HUES64 (cell line): ENCODE measurements at regions not wholly inside any gene's neighbourhood (a gene's known extent, or its start where the extent isn't known, plus 50 kb on each side); places are given as distances from the start of the nearest gene placed in this dataset.

ENCODE experiments used
- H3K27ac ChIP-seq: 2 replicates; pipeline ENCODE4 v1.7.0; 2013; ENCODE audit warnings: low read depth, low read length, inconsistent platforms
- H3K27me3 ChIP-seq: 2 replicates; pipeline ENCODE4 v1.6.1; 2013; ENCODE audit warnings: mild to moderate bottlenecking, low read length; ENCODE audit not compliant: insufficient read depth
- H3K36me3 ChIP-seq: 2 replicates; pipeline ENCODE4 v1.6.1; 2013; ENCODE audit warnings: mild to moderate bottlenecking, low read length; ENCODE audit not compliant: insufficient read depth
- H3K4me1 ChIP-seq: 2 replicates; pipeline ENCODE4 v1.6.1; 2013; ENCODE audit warnings: mild to moderate bottlenecking, low read length, moderate library complexity; ENCODE audit not compliant: insufficient read depth
- H3K4me3 ChIP-seq: 2 replicates; pipeline ENCODE4 v1.5.1; 2013; ENCODE audit warnings: mild to moderate bottlenecking, low read length, moderate library complexity
- H3K9ac ChIP-seq: 2 replicates; pipeline ENCODE4 v1.6.1; 2013; ENCODE audit warnings: mild to moderate bottlenecking, low read depth, low read length
- H3K9me3 ChIP-seq: 2 replicates; pipeline ENCODE4 v1.6.1; 2013; ENCODE audit warnings: low read depth, low read length; ENCODE audit not compliant: insufficient read depth
- WGBS: fragments of 150-250, 120-280 bp; methylation state at CpG from one replicate; pipeline ENCODE4 v1.1.7; 2013; ENCODE audit warnings: missing lambda C conversion rate; 5-methylcytosine and 5-hydroxymethylcytosine counted together

DNA sequence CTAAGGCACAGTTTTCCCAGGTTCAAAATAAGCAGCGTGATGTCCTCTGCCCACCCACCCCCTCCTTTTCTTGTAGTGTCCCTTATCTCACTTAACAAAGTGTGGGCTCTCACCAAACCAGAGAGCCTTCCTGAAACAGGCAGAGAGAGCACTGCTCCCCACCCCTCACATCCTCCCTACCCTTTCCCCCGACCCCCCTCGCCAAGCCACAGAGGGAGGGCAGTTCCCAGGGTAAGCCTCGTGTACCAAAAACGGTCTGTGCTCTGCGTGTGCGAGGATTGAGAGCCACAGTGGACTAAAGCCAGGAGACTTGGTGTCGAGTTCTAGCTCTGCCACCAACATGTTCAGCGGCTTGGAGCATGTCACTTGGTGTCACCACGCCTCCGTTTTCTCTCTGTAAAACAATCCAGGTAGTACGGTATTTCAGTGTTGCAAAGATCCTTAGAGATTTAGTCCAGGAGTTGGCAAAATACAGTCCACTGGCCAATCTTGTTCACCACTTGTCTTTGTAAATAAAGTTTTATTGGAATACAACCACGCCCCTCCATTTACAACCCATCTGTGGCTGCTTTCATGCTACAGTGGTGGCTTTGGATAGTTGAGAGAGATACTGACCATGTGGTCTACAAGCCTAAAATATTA, 249.9 kb downstream of the OPA1 start:
- no peaks in the 10 kb centered on the region for H3K27me3 ChIP-seq
- no peak overlapping the region for H3K9ac ChIP-seq
- no peaks in the 10 kb centered on the region for H3K4me1 ChIP-seq
- H3K4me3 ChIP-seq: no peak overlapping the region
- H3K36me3 ChIP-seq: no peaks in the 10 kb centered on the region
- no peaks in the 10 kb centered on the region for H3K9me3 ChIP-seq
- 90% methylated on average over 13 of the region's 13 CpGs for WGBS
- no peak overlapping the region for H3K27ac ChIP-seq

DNA sequence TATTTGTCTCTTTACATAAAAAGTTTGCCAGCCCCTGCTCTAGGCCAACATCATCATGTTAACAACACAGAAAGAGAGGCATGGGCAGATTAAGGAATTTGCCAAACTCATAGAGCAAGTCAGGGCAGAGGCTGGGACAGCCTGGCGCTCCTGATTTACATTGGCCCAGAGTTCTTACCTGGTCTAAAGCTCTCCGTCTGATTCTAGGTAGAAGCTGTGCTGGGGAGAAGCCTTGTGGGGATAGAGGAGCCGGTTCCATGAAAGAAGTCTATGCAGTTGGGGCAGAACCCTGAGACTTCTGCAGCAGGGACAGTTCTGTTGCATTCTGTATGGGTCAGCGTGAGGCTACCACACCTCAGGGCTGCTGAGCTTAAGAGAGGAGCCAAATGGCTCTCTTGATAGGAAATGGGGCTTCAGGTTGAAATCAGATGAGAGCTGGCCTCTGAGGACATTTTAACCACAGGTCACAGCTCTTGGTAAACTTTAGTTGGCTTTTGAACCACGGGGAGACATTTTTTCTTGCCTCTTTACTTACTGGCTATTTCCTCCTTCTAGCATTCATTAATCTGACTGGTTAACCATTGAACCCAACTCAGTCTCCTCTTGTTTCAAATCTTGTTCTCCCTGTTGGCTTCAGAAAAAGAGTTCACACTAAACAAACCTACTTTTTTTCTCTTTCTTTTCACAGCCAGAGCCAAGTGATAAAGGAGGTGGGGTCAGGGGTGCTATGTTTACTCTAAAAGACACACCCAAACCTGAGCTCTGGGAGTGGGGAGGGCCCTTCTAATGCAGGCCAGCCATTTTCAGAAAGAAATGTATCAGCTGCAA, 250.7 kb downstream of the OPA1 start:
- no peaks in the 10 kb centered on the region for H3K9me3 ChIP-seq
- no peaks in the 10 kb centered on the region for H3K4me1 ChIP-seq
- no peak overlapping the region for H3K9ac ChIP-seq
- no peak overlapping the region for H3K27ac ChIP-seq
- no peaks in the 10 kb centered on the region for H3K27me3 ChIP-seq
- no peaks in the 10 kb centered on the region for H3K36me3 ChIP-seq
- WGBS: 88% methylated on average over 5 of the region's 5 CpGs
- H3K4me3 ChIP-seq: no peak overlapping the region

DNA sequence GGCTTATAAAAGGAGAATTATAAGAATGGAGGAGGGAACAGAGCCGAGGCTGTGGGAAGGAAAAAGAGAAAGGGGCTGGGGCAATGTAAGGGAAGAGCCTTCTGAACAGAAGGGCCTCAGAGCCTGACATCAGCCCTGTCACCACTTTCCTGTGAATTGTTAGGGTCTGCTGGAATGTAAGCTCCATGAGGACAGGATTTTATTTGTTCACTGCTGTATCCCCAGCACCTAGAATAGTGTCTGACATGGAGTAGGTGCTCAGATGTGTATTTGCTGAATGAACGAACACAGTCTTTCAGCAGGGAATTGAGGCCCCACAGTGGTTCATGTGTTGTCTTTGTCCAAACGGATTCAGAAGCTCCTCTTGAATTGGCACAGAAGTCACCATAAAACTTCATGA, 251.5 kb downstream of the OPA1 start:
- H3K27me3 ChIP-seq: no peaks in the 10 kb centered on the region
- H3K9ac ChIP-seq: no peak overlapping the region
- no peaks in the 10 kb centered on the region for H3K9me3 ChIP-seq
- H3K4me3 ChIP-seq: no peak overlapping the region
- 93% methylated on average over 3 of the region's 3 CpGs for WGBS
- H3K36me3 ChIP-seq: no peaks in the 10 kb centered on the region
- H3K27ac ChIP-seq: no peak overlapping the region
- no peaks in the 10 kb centered on the region for H3K4me1 ChIP-seq

DNA sequence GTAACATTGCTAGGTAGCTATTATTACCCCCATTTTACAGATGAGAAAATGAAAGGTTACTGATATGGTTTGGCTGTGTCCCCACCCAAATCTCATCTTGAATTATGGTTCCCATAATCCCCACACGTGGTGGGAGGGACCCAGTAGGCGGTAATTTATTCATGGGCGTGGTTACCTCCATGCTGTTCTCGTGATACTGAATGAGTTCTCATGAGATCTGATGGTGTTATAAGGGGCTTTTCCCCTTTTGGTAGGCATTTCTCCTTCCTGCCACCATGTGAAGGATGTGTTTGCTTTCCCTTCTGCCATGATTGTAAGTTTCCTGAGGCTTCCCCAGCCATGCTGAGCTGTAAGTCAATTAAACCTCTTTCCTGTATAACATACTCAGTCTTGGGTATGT, 252.1 kb downstream of the OPA1 start:
- no peak overlapping the region for H3K4me3 ChIP-seq
- no peaks in the 10 kb centered on the region for H3K27me3 ChIP-seq
- no peaks in the 10 kb centered on the region for H3K36me3 ChIP-seq
- H3K27ac ChIP-seq: no peak overlapping the region
- no peaks in the 10 kb centered on the region for H3K9me3 ChIP-seq
- no peak overlapping the region for H3K9ac ChIP-seq
- WGBS: 94% methylated on average over 4 of the region's 4 CpGs
- H3K4me1 ChIP-seq: no peaks in the 10 kb centered on the region

DNA sequence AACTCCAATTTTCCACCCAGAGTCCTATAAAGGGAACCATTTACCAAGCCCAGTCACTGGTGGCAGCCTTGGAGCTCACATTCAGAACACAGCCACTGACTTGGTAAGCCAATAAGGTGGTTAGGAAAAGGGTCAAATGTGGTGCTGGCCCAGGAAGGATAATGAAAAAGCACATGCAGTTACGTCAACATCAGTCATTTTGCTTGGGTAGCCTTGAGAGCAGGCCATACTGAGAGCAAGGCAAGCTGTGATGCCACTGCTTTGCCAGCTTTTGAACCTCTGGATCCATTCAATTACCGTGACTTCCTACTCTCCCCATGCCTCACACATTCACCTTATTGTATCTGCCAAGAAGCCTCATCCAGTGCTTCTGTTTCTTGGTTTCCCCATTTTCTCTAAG, 253.6 kb downstream of the OPA1 start:
- WGBS: 92% methylated on average over 2 of the region's 2 CpGs
- no peak overlapping the region for H3K9ac ChIP-seq
- H3K9me3 ChIP-seq: no peaks in the 10 kb centered on the region
- no peaks in the 10 kb centered on the region for H3K27me3 ChIP-seq
- peaks cover 4% of the 10 kb centered on the region; the same call in 1 of the 2 replicates for H3K4me1 ChIP-seq
- no peak overlapping the region for H3K4me3 ChIP-seq
- no peaks in the 10 kb centered on the region for H3K36me3 ChIP-seq
- H3K27ac ChIP-seq: no peak overlapping the region

DNA sequence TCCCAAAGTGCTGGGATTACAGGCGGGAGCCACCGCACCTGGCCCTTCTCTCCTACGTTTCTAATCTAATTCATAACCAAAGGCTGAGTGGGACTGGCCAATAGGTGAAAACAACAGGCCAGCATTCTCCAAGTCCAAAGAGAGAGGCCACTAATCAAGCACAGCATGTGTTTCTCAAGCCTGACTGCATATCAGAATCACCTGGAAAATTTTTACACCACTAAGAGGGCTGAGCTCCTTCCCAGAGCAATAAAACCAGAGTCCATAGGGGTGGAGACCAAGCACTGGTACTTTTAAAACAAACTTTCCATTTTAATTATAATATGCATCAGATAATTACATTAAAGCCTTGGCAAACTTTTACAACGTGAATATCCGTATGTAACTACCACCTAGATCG, 254.4 kb downstream of the OPA1 start:
- no peak overlapping the region for H3K4me3 ChIP-seq
- H3K27me3 ChIP-seq: no peaks in the 10 kb centered on the region
- H3K9ac ChIP-seq: no peak overlapping the region
- no peaks in the 10 kb centered on the region for H3K9me3 ChIP-seq
- H3K4me1 ChIP-seq: peaks cover 12% of the 10 kb centered on the region
- 93% methylated on average over 6 of the region's 6 CpGs for whole genome bisulfite sequencing
- H3K27ac ChIP-seq: no peak overlapping the region
- no peaks in the 10 kb centered on the region for H3K36me3 ChIP-seq

DNA sequence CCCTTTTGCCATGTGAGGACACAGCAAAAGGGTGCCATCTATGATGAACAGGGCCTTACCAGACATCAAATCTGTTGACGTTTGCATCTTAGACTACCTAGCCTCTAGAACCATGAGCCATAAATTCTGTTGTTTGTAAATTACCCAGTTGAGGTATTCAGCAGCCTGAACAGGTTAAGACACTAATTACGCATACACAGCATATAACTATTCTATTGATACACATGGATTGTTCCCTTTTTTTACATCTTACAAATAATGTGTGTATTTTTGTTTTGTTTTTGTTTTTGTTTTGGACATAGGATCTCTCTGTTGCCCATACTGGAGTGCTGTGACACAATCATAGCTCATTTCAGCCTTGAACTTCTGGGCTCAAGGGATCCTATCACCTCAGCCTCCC, 255.5 kb downstream of the OPA1 start:
- no peak overlapping the region for H3K4me3 ChIP-seq
- H3K4me1 ChIP-seq: peaks cover 19% of the 10 kb centered on the region
- no peaks in the 10 kb centered on the region for H3K36me3 ChIP-seq
- 90% methylated on average over 2 of the region's 2 CpGs for WGBS
- no peaks in the 10 kb centered on the region for H3K9me3 ChIP-seq
- no peaks in the 10 kb centered on the region for H3K27me3 ChIP-seq
- H3K9ac ChIP-seq: no peak overlapping the region
- no peak overlapping the region for H3K27ac ChIP-seq

DNA sequence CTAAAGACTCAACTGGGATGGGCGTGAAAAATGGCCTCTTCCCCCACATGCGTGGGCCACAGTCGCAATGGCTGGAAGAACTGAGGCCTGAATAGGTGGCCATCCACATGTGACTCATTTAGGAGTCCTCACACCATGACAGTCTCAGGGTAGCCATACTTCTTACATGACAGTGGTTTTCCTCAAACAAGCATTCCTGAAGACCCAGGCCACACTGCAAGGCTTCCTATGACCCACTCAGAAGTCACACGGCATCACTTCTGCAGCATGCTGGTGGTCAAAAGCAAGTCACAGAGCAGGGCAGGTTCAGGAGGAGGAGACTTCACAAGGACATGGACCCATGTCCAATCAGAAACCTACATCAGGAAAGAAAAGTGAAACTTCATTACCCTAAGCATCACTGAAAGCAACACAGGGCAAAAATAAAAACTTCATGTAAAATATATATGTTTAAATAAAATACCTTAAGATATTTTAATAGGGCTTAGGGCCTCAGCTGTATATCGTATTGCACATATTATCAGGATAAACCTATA, 257.1 kb downstream of the OPA1 start:
- Histone ChIP-seq H3K4me1 (peaks cover 19% of the 10 kb centered on the region), H3K4me3 (no peak overlapping the region), H3K9me3 (no peaks in the 10 kb centered on the region), H3K9ac (no peak overlapping the region), H3K27ac (no peak overlapping the region), H3K36me3 (no peaks in the 10 kb centered on the region), H3K27me3 (no peaks in the 10 kb centered on the region)
- WGBS: 96% methylated on average over 5 of the region's 5 CpGs

DNA sequence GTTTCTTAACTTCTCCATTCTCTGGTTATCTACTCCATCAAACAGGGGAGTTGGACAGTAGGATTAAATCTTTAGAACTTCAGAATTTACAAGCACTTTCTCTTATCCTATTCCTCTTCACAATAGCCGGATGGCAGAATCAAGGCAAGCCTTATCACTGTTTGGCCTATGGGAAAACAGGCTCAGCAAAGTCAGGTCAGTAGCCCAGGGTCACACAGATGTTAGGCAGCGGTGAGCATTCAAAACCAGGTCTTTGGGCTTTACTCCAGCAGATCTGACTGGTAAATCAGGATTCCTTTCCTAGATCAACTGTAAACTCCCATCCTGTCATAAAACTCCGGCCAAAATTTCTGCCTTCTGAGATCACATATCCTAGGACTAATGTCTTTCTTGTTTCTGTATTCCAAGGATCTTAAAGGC, 258.4 kb downstream of the OPA1 start:
- no peaks in the 10 kb centered on the region for H3K9me3 ChIP-seq
- peaks cover 19% of the 10 kb centered on the region for H3K4me1 ChIP-seq
- WGBS: 82% methylated on average over 3 of the region's 3 CpGs
- H3K4me3 ChIP-seq: no peak overlapping the region
- no peak overlapping the region for H3K27ac ChIP-seq
- H3K9ac ChIP-seq: peak overlapping the region; percentile 36; the same call in 1 of the 2 replicates
- H3K36me3 ChIP-seq: no peaks in the 10 kb centered on the region
- H3K27me3 ChIP-seq: no peaks in the 10 kb centered on the region

DNA sequence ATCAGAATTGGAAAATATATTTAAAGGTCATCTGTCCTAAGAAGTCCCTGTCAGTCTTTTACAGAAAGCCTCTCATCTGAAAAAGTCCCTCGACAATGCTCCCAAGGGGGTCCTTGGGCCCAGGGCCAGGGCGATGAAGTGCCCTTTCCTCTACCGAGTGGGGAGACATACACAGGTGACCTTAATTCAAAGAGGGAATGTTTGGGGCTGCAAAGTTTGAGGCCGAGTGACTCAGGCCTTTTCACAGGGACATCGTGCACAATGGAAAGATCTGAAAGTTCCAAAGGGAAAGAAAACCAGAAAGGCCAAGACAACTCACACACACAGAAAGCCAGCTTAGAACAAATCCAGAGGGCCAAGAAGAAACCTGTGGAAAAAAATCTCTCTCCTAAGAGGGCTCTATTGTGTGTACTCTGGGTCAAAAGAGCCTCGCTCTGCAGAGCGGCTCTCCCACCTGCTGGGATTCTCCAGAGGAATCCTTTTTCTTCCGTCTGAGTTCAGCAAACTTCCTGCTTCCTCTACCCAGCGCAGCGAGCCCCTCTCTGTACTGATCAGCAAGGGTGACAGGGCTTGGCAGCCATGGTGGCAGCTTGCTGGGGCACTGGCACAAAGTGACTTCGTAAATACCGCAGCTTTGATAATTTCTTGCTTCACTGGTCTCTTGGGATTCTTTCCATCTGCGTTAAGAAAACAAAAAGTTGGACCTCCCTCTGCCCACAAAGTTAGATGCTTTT, 259.1 kb downstream of the OPA1 start:
- H3K36me3 ChIP-seq: no peaks in the 10 kb centered on the region
- H3K27me3 ChIP-seq: no peaks in the 10 kb centered on the region
- peaks cover 19% of the 10 kb centered on the region for H3K4me1 ChIP-seq
- no peak overlapping the region for H3K4me3 ChIP-seq
- H3K9ac ChIP-seq: peak overlapping the region; percentile 36; the same call in 1 of the 2 replicates
- WGBS: 27% methylated on average over 13 of the region's 13 CpGs
- peak overlapping the region; percentile 18; the same call in 1 of the 2 replicates for H3K27ac ChIP-seq
- H3K9me3 ChIP-seq: 0 out of 2 replicates have a peak, but pooled peaks cover 3% of the 10 kb centered on the region

DNA sequence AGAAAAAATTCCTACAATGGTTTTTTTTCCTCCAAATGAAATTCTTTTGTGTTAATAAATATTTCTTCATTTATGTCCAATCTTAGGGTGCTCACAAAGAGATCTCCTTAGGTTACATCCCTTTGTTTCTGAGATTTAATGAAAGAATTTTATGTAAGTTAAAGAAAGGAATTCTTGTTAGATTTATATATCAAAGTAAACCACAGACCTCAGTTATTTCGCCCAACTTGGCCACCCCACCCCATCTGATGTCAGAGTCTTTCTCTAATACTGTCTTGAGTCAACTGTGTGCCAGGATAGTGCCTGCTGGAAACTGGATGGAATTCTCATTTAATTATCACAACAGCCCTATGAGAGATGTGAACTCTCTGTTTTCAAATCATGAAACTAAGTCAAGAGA, 259.9 kb downstream of the OPA1 start:
- Histone ChIP-seq H3K27ac (no peak overlapping the region), H3K9ac (no peak overlapping the region), H3K27me3 (no peaks in the 10 kb centered on the region), H3K4me3 (no peak overlapping the region), H3K4me1 (peaks cover 19% of the 10 kb centered on the region), H3K36me3 (no peaks in the 10 kb centered on the region), H3K9me3 (0 out of 2 replicates have a peak, but pooled peaks cover 3% of the 10 kb centered on the region)
- WGBS: 100% methylated on average over 1 of the region's 1 CpG
